H1 (cell line): ENCODE measurements at regions not wholly inside any gene's neighbourhood (a gene's known extent, or its start where the extent isn't known, plus 50 kb on each side); places are given as distances from the start of the nearest gene placed in this dataset.

Experiments used
- CTCF ChIA-PET: fragments of 300-600 bp; sonication (Branson Sonifier 250); formaldehyde crosslinking; loops from one replicate; lab custom pipeline; 2021; ENCODE audit not compliant: partially characterized antibody; lab: Charles Lee
- POLR2A ChIA-PET: fragments of 300-600 bp; sonication (Branson Sonifier 250); formaldehyde crosslinking; loops from one replicate; lab custom pipeline; 2021; ENCODE audit warnings: inconsistent platforms; ENCODE audit not compliant: partially characterized antibody; lab: Charles Lee
- DNase-seq, 2 experiments: peaks; one replicate each; pipeline versions ENCODE4 v3.0.0 to v3.0.0-alpha.2; 2010 to 2022; ENCODE audit warnings: low spot score in 2 of 2, low read depth in 1 of 2, mixed read lengths in 1 of 2
- FAIRE-seq: peaks from 2 replicates; lab custom pipeline; 2011; peaks lifted over from hg19 to GRCh38; lab: Jason Lieb, UNC
- H2AFZ ChIP-seq: 2 replicates; pipeline ENCODE4 v1.8.1; 2012; ENCODE audit warnings: low read length, inconsistent platforms
- H2AK5ac ChIP-seq: 2 replicates; pipeline ENCODE4 v1.6.1; 2013; ENCODE audit warnings: low read depth, low read length
- H2BK120ac ChIP-seq: replicated peaks from 2 replicates; pipeline ENCODE3; 2013; ENCODE audit warnings: low read depth, low read length, inconsistent platforms
- H2BK12ac ChIP-seq: 2 replicates; pipeline ENCODE4 v1.6.1; 2013; ENCODE audit warnings: low read depth, low read length
- H2BK15ac ChIP-seq: 2 replicates; pipeline ENCODE4 v1.6.1; 2013; ENCODE audit warnings: low read length
- H2BK20ac ChIP-seq: 2 replicates; pipeline ENCODE4 v1.6.1; 2013; ENCODE audit warnings: low read length
- H2BK5ac ChIP-seq: 2 replicates; pipeline ENCODE4 v1.6.1; 2013; ENCODE audit warnings: low read depth, low read length
- H3K14ac ChIP-seq: 2 replicates; pipeline ENCODE4 v1.6.1; 2013; ENCODE audit warnings: inconsistent platforms; ENCODE audit not compliant: insufficient read length
- H3K18ac ChIP-seq: 2 replicates; pipeline ENCODE4 v1.6.1; 2013; ENCODE audit warnings: low read length; ENCODE audit errors: extremely low read depth
- H3K23ac ChIP-seq: 2 replicates; pipeline ENCODE4 v1.6.1; 2013; ENCODE audit warnings: inconsistent platforms; ENCODE audit not compliant: insufficient read length
- H3K23me2 ChIP-seq: 2 replicates; pipeline ENCODE4 v1.6.1; 2013; ENCODE audit warnings: low read depth, low read length
- H3K27ac ChIP-seq: 2 replicates; pipeline ENCODE4 v1.6.1; 2011; ENCODE audit warnings: low read depth, low read length, inconsistent platforms
- H3K27me3 ChIP-seq, 4 experiments: replicated peaks in 1 of 4; 1 replicate in 1 of 4; 2 replicates in 3 of 4; pipeline versions ENCODE4 v1.6.1 to v1.8.1; 2011 to 2013; ENCODE audit warnings: low read length in 3 of 4, mild to moderate bottlenecking in 3 of 4, inconsistent platforms in 2 of 4, mixed read lengths in 2 of 4, moderate library complexity in 1 of 4; ENCODE audit not compliant: control insufficient read depth in 3 of 4, insufficient read depth in 3 of 4; ENCODE audit errors: extremely low read depth in 1 of 4
- H3K36me3 ChIP-seq, 4 experiments: 2 replicates each; pipeline versions ENCODE4 v1.6.1 to v1.8.1; 2011 to 2013; ENCODE audit warnings: mild to moderate bottlenecking in 4 of 4, low read length in 3 of 4, moderate library complexity in 2 of 4, control low read depth in 1 of 4, inconsistent platforms in 1 of 4; ENCODE audit not compliant: insufficient read depth in 4 of 4, control insufficient read depth in 2 of 4
- H3K4ac ChIP-seq: replicated peaks from 2 replicates; pipeline ENCODE3; 2013; ENCODE audit warnings: low read length, low read depth, mixed read lengths, inconsistent platforms; ENCODE audit not compliant: insufficient read length
- H3K4me1 ChIP-seq, 4 experiments: replicated peaks in 1 of 4; 1 replicate in 1 of 4; 2 replicates in 3 of 4; pipeline versions ENCODE4 v1.6.1 to v1.8.1; 2011 to 2013; ENCODE audit warnings: low read length in 3 of 4, inconsistent platforms in 2 of 4, mixed read lengths in 1 of 4; ENCODE audit not compliant: insufficient read depth in 4 of 4, control insufficient read depth in 3 of 4
- H3K4me2 ChIP-seq, 2 experiments: 2 replicates each; pipeline versions ENCODE4 v1.6.1 to v1.8.1; 2011 to 2013; ENCODE audit warnings: low read depth in 2 of 2, low read length in 2 of 2, control low read depth in 1 of 2, inconsistent platforms in 1 of 2, mild to moderate bottlenecking in 1 of 2; ENCODE audit not compliant: insufficient read depth in 1 of 2
- H3K4me3 ChIP-seq, 4 experiments: fragments of 200-600, 300-600 bp in 1 of 4; sonication (generic), shearing (Covaris generic), sonication (Bioruptor Twin) in 1 of 4; 2 replicates each; pipeline versions ENCODE4 v1.5.1 to v1.8.1; 2011 to 2016; ENCODE audit warnings: low read length in 4 of 4, low read depth in 3 of 4, control low read depth in 2 of 4, inconsistent platforms in 2 of 4, mild to moderate bottlenecking in 2 of 4, mixed read lengths in 1 of 4, moderate library complexity in 1 of 4; ENCODE audit not compliant: insufficient read depth in 2 of 4; ENCODE audit errors: extremely low read depth in 1 of 4
- H3K56ac ChIP-seq: replicated peaks from 2 replicates; pipeline ENCODE3; 2013; ENCODE audit warnings: low read depth, mild to moderate bottlenecking, mixed read lengths, low read length, inconsistent platforms; ENCODE audit not compliant: insufficient read length
- H3K79me1 ChIP-seq: 2 replicates; pipeline ENCODE4 v1.6.1; 2013; ENCODE audit warnings: low read depth, low read length, control low read depth
- H3K79me2 ChIP-seq, 2 experiments: 2 replicates each; pipeline versions ENCODE4 v1.6.1 to v1.8.1; 2012 to 2013; ENCODE audit warnings: low read length in 2 of 2, mild to moderate bottlenecking in 2 of 2, inconsistent platforms in 1 of 2; ENCODE audit not compliant: insufficient read depth in 2 of 2, control insufficient read depth in 1 of 2
- H3K9ac ChIP-seq, 4 experiments: replicated peaks in 1 of 4; 1 replicate in 1 of 4; 2 replicates in 3 of 4; pipeline versions ENCODE4 v1.6.1 to v1.8.1; 2011 to 2013; ENCODE audit warnings: low read depth in 3 of 4, low read length in 3 of 4, control low read depth in 2 of 4, mild to moderate bottlenecking in 2 of 4, moderate library complexity in 2 of 4, inconsistent platforms in 1 of 4; ENCODE audit errors: extremely low read depth in 1 of 4
- H3K9me3 ChIP-seq, 2 experiments: 2 replicates each; pipeline versions ENCODE4 v1.6.1 to v1.8.1; 2012 to 2013; ENCODE audit warnings: mild to moderate bottlenecking in 2 of 2, moderate library complexity in 2 of 2, control low read depth in 1 of 2, inconsistent platforms in 1 of 2, low read depth in 1 of 2, low read length in 1 of 2, mixed read lengths in 1 of 2; ENCODE audit not compliant: insufficient read depth in 2 of 2
- H4K20me1 ChIP-seq, 2 experiments: replicated peaks in 1 of 2; 2 replicates each; pipeline versions ENCODE3 to v1.8.1; 2011 to 2013; ENCODE audit warnings: inconsistent platforms in 2 of 2, low read length in 2 of 2, mild to moderate bottlenecking in 1 of 2; ENCODE audit not compliant: insufficient read depth in 2 of 2, control insufficient read depth in 1 of 2
- H4K5ac ChIP-seq: 2 replicates; pipeline ENCODE4 v1.6.1; 2013; ENCODE audit warnings: low read length, low read depth, mixed read lengths, inconsistent platforms; ENCODE audit not compliant: insufficient read length
- H4K8ac ChIP-seq: 2 replicates; pipeline ENCODE4 v1.8.0; 2013; ENCODE audit warnings: mild to moderate bottlenecking, moderate library complexity, low read length, inconsistent platforms; ENCODE audit not compliant: insufficient read depth; ENCODE audit errors: extremely low read depth
- H4K91ac ChIP-seq: replicated peaks from 2 replicates; pipeline ENCODE3; 2013; ENCODE audit warnings: low read length, mixed read lengths, inconsistent platforms; ENCODE audit not compliant: insufficient read length
- E2F6 ChIP-seq: IDR thresholded peaks from 2 replicates; pipeline ENCODE4 v1.6.1; 2012; ENCODE audit warnings: inconsistent platforms
- HDAC6 ChIP-seq: IDR thresholded peaks from one replicate; pipeline ENCODE4 v1.7.1; 2012; ENCODE audit warnings: low read depth, mild to moderate bottlenecking, inconsistent platforms, low read length, moderate library complexity
- PHF8 ChIP-seq: fragments of 200-600 bp; sonication (generic); conservative IDR thresholded peaks from 2 replicates; pipeline ENCODE4 v1.7.1; 2012; ENCODE audit warnings: low read depth, mild to moderate bottlenecking, inconsistent platforms, low read length, moderate library complexity
- RAD21 ChIP-seq, 2 experiments: IDR thresholded peaks in 1 of 2; conservative IDR thresholded peaks in 1 of 2; 2 replicates each; pipeline ENCODE4 v1.6.1; 2011; ENCODE audit warnings: low read depth in 2 of 2, low read length in 2 of 2, improper control_type of control experiment in 1 of 2, inconsistent platforms in 1 of 2, mild to moderate bottlenecking in 1 of 2, moderate library complexity in 1 of 2
- RNF2 ChIP-seq: fragments of 200-900, 300-1000 bp; sonication (generic); IDR thresholded peaks from 2 replicates; pipeline ENCODE4 v1.7.1; 2016; ENCODE audit warnings: borderline replicate concordance, low read depth, mild to moderate bottlenecking, antibody characterized with exemption, low read length; ENCODE audit not compliant: poor library complexity, severe bottlenecking; ENCODE audit errors: missing control alignments
- SP1 ChIP-seq: IDR thresholded peaks from 2 replicates; pipeline ENCODE4 v1.6.1; 2011; ENCODE audit warnings: low read depth, low read length
- SRF ChIP-seq: IDR thresholded peaks from 2 replicates; pipeline ENCODE4 v1.6.1; 2011; ENCODE audit warnings: mild to moderate bottlenecking, low read depth, low read length, moderate library complexity
- ZNF274 ChIP-seq: IDR thresholded peaks from 2 replicates; pipeline ENCODE4 v1.7.0; 2012; ENCODE audit warnings: low read length, borderline replicate concordance; ENCODE audit errors: extremely low read depth
- WGBS, 2 experiments: shearing (Covaris generic) in 1 of 2; methylation state at CpG; one replicate each; pipeline versions ENCODE4 v1.1.6 to v1.1.7; 2013 to 2015; ENCODE audit warnings: low lambda C conversion rate in 2 of 2, mixed read lengths in 2 of 2, inconsistent platforms in 1 of 2, low coverage in 1 of 2, missing lambda C conversion rate in 1 of 2; ENCODE audit not compliant: insufficient replicate concordance in 2 of 2, insufficient coverage in 1 of 2, insufficient read length in 1 of 2; ENCODE audit errors: extremely low coverage in 1 of 2, missing lambda C conversion rate in 1 of 2; 5-methylcytosine and 5-hydroxymethylcytosine counted together
- TF ChIP-seq, protein P1 (sequence below): IDR thresholded peaks from 2 replicates; pipeline ENCODE4 v1.6.1; 2012; ENCODE audit warnings: inconsistent platforms
- TF ChIP-seq, protein P2 (sequence below), 3 experiments: IDR thresholded peaks; 1 replicate in 2 of 3; 2 replicates in 1 of 3; pipeline versions ENCODE4 v1.5.1 to v1.6.1; 2011; ENCODE audit warnings: low read length in 3 of 3, mild to moderate bottlenecking in 3 of 3, inconsistent platforms in 2 of 3, low read depth in 1 of 3, moderate library complexity in 1 of 3; ENCODE audit not compliant: insufficient read depth in 1 of 3; ENCODE audit errors: control extremely low read depth in 1 of 3

DNA sequence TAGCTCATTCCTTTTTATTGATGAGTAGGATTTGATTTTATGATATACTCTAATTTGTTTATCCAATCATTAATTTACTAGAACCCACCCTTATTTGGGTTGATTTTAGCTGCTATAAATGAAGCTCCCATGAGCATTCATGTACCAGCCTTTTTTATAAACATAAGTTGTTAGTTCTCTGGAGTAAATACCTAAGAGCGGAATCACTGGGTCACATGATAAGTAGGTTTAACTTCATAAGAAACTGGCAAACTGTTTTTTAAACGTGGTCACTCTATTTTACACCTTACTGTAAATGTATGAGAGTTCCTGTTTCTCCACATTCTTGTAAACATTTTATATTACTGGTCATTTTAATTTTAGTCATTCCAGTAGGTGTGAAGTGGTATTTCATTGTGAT lies 364.6 kb downstream of the NPR3 start:
- no peak overlapping the region for H4K5ac ChIP-seq
- no peak overlapping the region for H2BK120ac ChIP-seq
- no peak overlapping the region for H4K91ac ChIP-seq
- no peak overlapping the region for H3K14ac ChIP-seq
- H3K27me3 ChIP-seq, result no peaks in the 10 kb centered on the region
- WGBS, 2 experiments, result 69% methylated on average over 2 of the region's 2 CpGs; no CpG with 5 or more reads in 1 of the 2 experiments
- H2BK15ac ChIP-seq, result no peak overlapping the region
- 0 out of 4 replicates have a peak, but pooled peaks cover 0 to 9% of the 10 kb centered on the region in 2 experiments for H3K9me3 ChIP-seq
- ChIA-PET POLR2A (no interaction called here), CTCF (no interaction called here)
- no peak overlapping the region for H4K8ac ChIP-seq
- no peaks in the 10 kb centered on the region for H3K23me2 ChIP-seq
- H3K9ac ChIP-seq, result no peak overlapping the region
- no peak overlapping the region for H3K27ac ChIP-seq
- no peak overlapping the region for H3K4me3 ChIP-seq
- H3K79me2 ChIP-seq, result no peaks in the 10 kb centered on the region
- H3K56ac ChIP-seq, result no peak overlapping the region
- H3K18ac ChIP-seq, result no peak overlapping the region
- H2BK20ac ChIP-seq, result no peak overlapping the region
- peaks cover 0 to 3% (median 0%) of the 10 kb centered on the region in 4 experiments; a peak in 1 of 8 replicates for H3K36me3 ChIP-seq
- H3K23ac ChIP-seq, result no peak overlapping the region
- no peak overlapping the region for H2AK5ac ChIP-seq
- no peak overlapping the region for H2BK12ac ChIP-seq
- H3K4me2 ChIP-seq, result no peak overlapping the region
- H2BK5ac ChIP-seq, result no peak overlapping the region
- H3K4ac ChIP-seq, result no peak overlapping the region
- no peak for DNase-seq
- H3K79me1 ChIP-seq, result no peaks in the 10 kb centered on the region
- no peaks in the 10 kb centered on the region for H4K20me1 ChIP-seq
- FAIRE-seq, result no peak
- no peak overlapping the region for H2AFZ ChIP-seq
- no peaks in the 10 kb centered on the region for H3K4me1 ChIP-seq
- TF ChIP-seq RNF2 (no peak), HDAC6 (no peak), SP1 (no peak), ZNF274 (no peak), PHF8 (no peak), E2F6 (no peak), SRF (no peak), RAD21 (IDR thresholded peaks at IDR 0.05 in 1 of 2, conservative IDR thresholded peaks at IDR 0.05 in 1 of 2; ENCODE audit: low read depth in 2 of 2, low read length in 2 of 2) (no peak)
- TF ChIP-seq, protein P1, sequence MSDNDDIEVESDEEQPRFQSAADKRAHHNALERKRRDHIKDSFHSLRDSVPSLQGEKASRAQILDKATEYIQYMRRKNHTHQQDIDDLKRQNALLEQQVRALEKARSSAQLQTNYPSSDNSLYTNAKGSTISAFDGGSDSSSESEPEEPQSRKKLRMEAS, result no peak
- TF ChIP-seq, protein P2, sequence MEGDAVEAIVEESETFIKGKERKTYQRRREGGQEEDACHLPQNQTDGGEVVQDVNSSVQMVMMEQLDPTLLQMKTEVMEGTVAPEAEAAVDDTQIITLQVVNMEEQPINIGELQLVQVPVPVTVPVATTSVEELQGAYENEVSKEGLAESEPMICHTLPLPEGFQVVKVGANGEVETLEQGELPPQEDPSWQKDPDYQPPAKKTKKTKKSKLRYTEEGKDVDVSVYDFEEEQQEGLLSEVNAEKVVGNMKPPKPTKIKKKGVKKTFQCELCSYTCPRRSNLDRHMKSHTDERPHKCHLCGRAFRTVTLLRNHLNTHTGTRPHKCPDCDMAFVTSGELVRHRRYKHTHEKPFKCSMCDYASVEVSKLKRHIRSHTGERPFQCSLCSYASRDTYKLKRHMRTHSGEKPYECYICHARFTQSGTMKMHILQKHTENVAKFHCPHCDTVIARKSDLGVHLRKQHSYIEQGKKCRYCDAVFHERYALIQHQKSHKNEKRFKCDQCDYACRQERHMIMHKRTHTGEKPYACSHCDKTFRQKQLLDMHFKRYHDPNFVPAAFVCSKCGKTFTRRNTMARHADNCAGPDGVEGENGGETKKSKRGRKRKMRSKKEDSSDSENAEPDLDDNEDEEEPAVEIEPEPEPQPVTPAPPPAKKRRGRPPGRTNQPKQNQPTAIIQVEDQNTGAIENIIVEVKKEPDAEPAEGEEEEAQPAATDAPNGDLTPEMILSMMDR (IDR thresholded peaks at IDR 0.05; ENCODE audit: control extremely low read depth in 1 of 3, insufficient read depth in 1 of 3, low read depth in 1 of 3, low read length in 3 of 3), result no peak
